Astrocyte (in vitro differentiated cells and primary cell): ENCODE measurements at regions not wholly inside any gene's neighbourhood (a gene's known extent, or its start where the extent isn't known, plus 50 kb on each side); places are given as distances from the start of the nearest gene placed in this dataset.

Experiments
- EZH2 ChIP-seq: IDR thresholded peaks from 2 replicates; pipeline ENCODE4 v1.6.1; 2012; ENCODE audit warnings: mild to moderate bottlenecking, low read length, inconsistent platforms; ENCODE audit not compliant: insufficient read depth
- TF ChIP-seq, protein P1 (sequence below): IDR thresholded peaks from 2 replicates; pipeline ENCODE4 v1.5.1; 2011; ENCODE audit warnings: low read depth, mild to moderate bottlenecking, inconsistent platforms, low read length, moderate library complexity; ENCODE audit not compliant: insufficient read depth

DNA sequence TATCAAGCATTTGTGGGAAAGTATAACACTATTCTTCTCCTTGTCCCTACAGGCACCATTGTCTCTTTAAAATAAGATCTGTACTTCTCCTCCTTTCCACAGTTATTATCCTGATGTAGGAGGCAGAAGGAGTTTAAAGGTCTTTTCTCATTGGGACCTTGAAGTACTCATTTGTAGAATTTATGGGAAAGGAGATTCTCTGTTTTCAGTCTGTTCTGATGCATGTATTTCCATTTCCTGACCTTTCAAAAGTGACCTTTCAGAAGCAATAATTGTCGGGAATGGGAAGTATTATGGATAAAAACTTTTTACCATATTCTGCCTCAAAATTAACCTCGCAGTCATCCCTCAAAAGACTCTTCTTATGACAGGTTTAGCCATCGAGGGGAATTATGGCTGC lies 224.8 kb downstream of the CTH start:
- TF ChIP-seq EZH2 = no peak
- TF ChIP-seq, protein P1, sequence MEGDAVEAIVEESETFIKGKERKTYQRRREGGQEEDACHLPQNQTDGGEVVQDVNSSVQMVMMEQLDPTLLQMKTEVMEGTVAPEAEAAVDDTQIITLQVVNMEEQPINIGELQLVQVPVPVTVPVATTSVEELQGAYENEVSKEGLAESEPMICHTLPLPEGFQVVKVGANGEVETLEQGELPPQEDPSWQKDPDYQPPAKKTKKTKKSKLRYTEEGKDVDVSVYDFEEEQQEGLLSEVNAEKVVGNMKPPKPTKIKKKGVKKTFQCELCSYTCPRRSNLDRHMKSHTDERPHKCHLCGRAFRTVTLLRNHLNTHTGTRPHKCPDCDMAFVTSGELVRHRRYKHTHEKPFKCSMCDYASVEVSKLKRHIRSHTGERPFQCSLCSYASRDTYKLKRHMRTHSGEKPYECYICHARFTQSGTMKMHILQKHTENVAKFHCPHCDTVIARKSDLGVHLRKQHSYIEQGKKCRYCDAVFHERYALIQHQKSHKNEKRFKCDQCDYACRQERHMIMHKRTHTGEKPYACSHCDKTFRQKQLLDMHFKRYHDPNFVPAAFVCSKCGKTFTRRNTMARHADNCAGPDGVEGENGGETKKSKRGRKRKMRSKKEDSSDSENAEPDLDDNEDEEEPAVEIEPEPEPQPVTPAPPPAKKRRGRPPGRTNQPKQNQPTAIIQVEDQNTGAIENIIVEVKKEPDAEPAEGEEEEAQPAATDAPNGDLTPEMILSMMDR = no peak
